T-helper 17 cell (primary cell): ENCODE measurements at regions not wholly inside any gene's neighbourhood (a gene's known extent, or its start where the extent isn't known, plus 50 kb on each side); places are given as distances from the start of the nearest gene placed in this dataset.
"Not testable (repeated sequence)": the region's sequence is repeated elsewhere in the genome, so short reads cannot be mapped to it uniquely, and the experiment has no call there.

Source experiments
- ATAC-seq: fragments of 150-1000 bp; cut with Tn5 transposase; 2 replicates; pipeline ENCODE4 v1.10.0; 2021; ENCODE audit warnings: mild to moderate bottlenecking, moderate library complexity
- DNase-seq, 3 donors: peaks; one replicate each; pipeline versions ENCODE4 v3.0.0 to v3.0.0-alpha.2; 2020 to 2021
- H3K9me3 ChIP-seq: one replicate; pipeline ENCODE4 v1.7.0; 2013; ENCODE audit warnings: low read length, mild to moderate bottlenecking; ENCODE audit not compliant: control insufficient read depth, poor library complexity, severe bottlenecking
- H3K27ac Mint-ChIP-seq: one replicate; pipeline ENCODE4 v1.8.0; 2022; ENCODE audit warnings: mild to moderate bottlenecking, moderate library complexity, mixed read lengths
- H3K27me3 Mint-ChIP-seq: one replicate; pipeline ENCODE4 v1.8.0; 2022; ENCODE audit warnings: mixed read lengths
- H3K36me3 Mint-ChIP-seq: one replicate; pipeline ENCODE4 v1.8.0; 2022; ENCODE audit warnings: low read depth, mixed read lengths
- H3K4me1 Mint-ChIP-seq: one replicate; pipeline ENCODE4 v1.8.0; 2022; ENCODE audit warnings: mild to moderate bottlenecking, mixed read lengths
- H3K4me3 Mint-ChIP-seq: one replicate; pipeline ENCODE4 v1.8.0; 2022; ENCODE audit warnings: mild to moderate bottlenecking, moderate library complexity, mixed read lengths

DNA sequence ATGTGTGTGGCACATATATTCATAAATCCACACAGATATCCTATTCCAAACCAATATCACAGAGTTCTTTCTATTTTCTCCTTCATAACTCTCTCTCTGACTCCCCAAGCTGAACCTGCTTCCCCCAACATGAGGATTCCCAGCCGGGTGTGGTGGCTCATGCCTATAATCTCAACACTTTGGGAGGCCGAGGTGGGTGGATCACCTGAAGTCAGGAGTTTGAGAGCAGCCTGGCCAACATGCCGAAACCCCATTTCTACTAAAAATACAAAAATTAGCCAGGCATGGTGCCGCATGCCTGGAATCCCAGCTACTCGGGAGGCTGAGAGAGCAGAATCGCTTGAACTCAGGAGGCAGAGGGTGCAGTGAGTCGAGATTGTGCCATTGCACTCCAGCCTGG, 86.3 kb upstream of the GLI2 start:
- not testable (repeated sequence) for H3K9me3 ChIP-seq, H3K27ac Mint-ChIP-seq, H3K36me3 Mint-ChIP-seq, H3K4me3 Mint-ChIP-seq, H3K4me1 Mint-ChIP-seq, ATAC-seq, H3K27me3 Mint-ChIP-seq, DNase-seq

DNA sequence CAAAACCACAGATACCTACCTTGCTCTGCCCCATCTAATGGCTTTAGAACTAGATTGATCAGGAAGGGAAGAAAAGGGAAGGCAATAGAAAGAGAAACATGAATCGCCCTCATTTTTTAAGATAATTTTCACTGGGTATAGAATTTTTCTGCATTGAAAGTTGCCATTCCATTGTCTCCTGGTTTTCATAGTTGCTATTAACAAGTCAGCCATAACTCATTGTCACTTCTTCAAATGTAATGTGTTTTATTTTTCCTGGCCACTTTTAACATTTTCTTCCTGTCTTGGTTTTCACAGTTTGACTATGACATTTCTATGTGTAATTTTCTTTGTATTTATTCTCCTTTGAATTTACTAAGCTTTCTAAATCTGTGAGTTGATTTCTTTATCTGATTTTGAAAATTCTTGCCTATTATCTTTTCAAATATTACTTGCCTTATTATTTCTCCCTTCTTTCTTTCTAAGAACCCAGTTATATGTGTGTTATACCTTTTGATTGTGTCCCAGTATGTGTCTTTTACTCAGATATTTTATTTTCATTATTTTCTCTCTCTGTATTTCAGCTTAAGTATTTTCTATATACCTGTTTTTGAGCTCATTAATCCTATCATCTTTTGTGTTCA, 85.5 kb upstream of the GLI2 start:
- no peaks in the 10 kb centered on the region for H3K4me1 Mint-ChIP-seq
- DNase-seq (no peak), ATAC-seq (no peak)
- no peak overlapping the region for H3K4me3 Mint-ChIP-seq
- H3K27me3 Mint-ChIP-seq = peaks cover 7% of the 10 kb centered on the region
- H3K27ac Mint-ChIP-seq = no peak overlapping the region
- H3K9me3 ChIP-seq = no peaks in the 10 kb centered on the region
- peaks cover 2% of the 10 kb centered on the region for H3K36me3 Mint-ChIP-seq

DNA sequence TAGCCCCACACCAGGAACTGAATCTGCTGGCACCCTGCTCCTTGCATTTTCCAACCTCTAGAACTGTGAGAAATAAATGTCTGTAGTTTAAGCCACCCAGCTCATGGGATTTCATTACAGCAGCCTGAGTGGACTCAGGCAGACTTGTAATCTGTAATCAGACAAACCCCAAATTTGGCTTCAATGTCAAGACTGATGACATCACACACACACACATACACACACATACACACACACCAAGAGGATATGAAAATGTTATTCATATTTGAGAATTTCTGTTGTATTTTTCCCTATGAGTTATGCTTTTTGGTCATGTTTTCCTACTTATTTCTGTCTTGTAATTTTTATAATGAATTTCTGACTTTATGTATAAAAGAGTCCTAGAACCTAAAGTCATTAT, 83.8 kb upstream of the GLI2 start:
- Mint-ChIP-seq H3K27ac (no peak overlapping the region), H3K27me3 (peaks cover 21% of the 10 kb centered on the region), H3K4me1 (no peaks in the 10 kb centered on the region), H3K36me3 (peaks cover 2% of the 10 kb centered on the region), H3K4me3 (no peak overlapping the region)
- ATAC-seq (no peak), DNase-seq (no peak)
- H3K9me3 ChIP-seq = no peaks in the 10 kb centered on the region

DNA sequence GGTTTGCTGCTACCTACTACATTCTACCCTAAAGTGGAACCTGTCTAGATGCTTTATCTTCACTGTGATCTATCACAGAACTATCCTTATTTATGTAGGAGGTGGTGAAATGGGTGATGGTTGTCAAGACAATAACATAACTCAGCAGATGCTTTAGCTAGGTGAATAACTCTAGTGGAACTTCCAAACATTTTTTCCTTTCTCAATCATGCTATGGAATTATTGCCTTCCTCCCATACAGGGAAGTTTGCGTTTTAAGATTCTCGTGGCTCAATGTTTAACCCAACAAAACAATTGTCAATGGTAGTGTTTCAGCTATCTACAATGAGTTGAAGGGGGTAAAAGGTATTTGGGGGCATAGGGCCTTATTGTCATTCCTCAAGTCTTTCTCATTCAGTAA, 82.6 kb upstream of the GLI2 start:
- H3K36me3 Mint-ChIP-seq = peaks cover 2% of the 10 kb centered on the region
- H3K27ac Mint-ChIP-seq = no peak overlapping the region
- DNase-seq (no peak), ATAC-seq (no peak)
- H3K4me1 Mint-ChIP-seq = no peaks in the 10 kb centered on the region
- H3K4me3 Mint-ChIP-seq = no peak overlapping the region
- no peaks in the 10 kb centered on the region for H3K9me3 ChIP-seq
- peaks cover 28% of the 10 kb centered on the region for H3K27me3 Mint-ChIP-seq

DNA sequence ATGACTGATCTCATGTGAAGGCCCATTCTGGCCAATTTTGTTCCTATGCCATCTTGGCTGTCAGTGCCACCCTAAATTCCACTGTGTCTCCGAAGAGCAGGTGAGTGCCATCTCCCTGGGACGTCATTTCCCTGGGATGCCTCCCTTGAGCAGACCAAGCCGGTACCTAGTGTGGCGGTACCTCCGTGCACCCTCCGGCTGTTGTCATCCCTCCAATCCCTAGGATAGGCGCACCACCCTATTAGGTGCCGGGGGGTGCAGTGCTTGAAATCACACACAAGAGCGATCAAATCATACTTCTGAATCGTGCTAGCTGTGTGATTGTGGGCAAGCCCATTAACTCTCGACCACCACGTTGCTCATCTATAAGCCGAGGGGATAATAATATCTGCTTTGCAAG, 81.8 kb upstream of the GLI2 start:
- H3K36me3 Mint-ChIP-seq = peaks cover 2% of the 10 kb centered on the region

DNA sequence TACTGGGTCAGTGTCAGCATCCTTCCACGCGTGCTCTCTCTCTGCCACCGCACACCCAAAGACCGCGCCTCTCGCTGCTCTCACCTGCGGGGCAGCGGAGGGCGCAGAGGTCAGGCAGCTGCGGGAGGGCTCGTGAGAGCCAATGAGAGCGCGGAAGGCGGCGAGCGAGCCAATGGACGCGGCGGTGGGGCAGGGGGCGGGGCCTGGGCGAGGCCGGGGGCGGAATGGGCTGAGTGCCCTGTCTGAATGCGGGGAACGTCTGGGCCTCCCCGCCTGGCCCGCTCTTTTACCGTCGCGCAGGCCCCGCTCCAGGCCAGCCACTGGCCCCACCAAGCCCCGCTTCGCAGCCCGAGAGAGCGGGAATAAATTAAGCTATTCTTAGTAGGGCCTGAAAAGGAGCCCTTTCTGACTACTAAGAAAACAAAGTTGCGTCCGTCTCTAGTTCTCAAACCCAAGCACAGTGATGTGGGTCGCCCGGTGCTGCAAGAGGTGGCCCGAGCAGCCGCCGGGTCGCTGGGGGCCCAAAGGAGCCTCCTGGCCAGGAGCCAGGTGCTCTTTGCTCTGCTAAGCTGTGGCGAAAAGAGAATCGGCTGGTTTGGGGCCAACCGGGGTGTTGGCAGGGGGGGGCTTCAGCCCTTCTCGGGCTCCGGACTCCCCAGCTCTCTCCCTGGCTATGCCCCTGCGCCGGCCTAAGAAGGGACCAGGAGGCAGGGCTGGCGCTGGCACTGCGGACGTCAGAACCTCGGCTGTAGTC, 81.1 kb upstream of the GLI2 start:
- Mint-ChIP-seq H3K4me1 (no peaks in the 10 kb centered on the region), H3K36me3 (peaks cover 2% of the 10 kb centered on the region), H3K4me3 (no peak overlapping the region), H3K27me3 (peaks cover 39% of the 10 kb centered on the region), H3K27ac (no peak overlapping the region)
- no peaks in the 10 kb centered on the region for H3K9me3 ChIP-seq
- ATAC-seq (no peak), DNase-seq (no peak)

More for the DNA sequence above, 81.8 kb upstream of the GLI2 start:
- no peak overlapping the region for H3K4me3 Mint-ChIP-seq
- no peaks in the 10 kb centered on the region for H3K4me1 Mint-ChIP-seq
- no peak overlapping the region for H3K27ac Mint-ChIP-seq
- H3K9me3 ChIP-seq = no peaks in the 10 kb centered on the region
- H3K27me3 Mint-ChIP-seq = peaks cover 32% of the 10 kb centered on the region
- DNase-seq (no peak), ATAC-seq (no peak)

DNA sequence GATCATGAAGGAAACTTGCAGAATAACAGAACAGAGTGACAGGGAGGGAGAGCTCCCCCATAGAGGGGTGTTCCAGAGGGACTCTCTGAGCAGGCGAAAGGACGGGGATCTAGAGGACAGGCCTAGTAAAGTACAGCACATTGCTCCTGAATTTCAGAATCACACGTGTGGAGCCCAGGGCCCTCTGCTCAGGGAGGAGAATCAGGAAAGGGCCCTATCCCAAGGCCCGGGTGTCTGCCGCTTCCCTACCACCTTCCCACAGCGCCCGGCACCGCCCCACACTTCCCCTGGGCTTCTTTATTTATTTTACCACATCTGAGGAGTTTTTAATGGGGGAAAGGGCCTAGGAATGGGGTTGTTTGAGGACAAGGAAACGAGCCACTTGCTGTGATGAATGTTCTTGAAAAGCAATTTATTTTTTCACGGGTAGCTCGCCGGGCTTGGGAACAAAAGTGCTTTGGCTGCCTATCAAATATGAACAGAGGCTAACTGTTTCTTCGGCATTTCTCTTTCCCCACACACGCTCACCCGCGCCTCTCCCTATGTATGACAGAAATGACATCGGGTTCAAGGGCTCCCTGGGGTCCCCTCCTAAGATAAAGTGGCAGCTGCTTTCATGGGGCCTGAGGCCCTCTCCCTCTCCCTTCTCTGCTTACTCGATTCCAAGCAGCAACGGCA, 79.3 kb upstream of the GLI2 start:
- Mint-ChIP-seq H3K27me3 (peaks cover 47% of the 10 kb centered on the region), H3K4me1 (no peaks in the 10 kb centered on the region), H3K36me3 (peaks cover 2% of the 10 kb centered on the region), H3K27ac (no peak overlapping the region), H3K4me3 (no peak overlapping the region)
- no peaks in the 10 kb centered on the region for H3K9me3 ChIP-seq
- no peak for ATAC-seq
- no peak for DNase-seq

DNA sequence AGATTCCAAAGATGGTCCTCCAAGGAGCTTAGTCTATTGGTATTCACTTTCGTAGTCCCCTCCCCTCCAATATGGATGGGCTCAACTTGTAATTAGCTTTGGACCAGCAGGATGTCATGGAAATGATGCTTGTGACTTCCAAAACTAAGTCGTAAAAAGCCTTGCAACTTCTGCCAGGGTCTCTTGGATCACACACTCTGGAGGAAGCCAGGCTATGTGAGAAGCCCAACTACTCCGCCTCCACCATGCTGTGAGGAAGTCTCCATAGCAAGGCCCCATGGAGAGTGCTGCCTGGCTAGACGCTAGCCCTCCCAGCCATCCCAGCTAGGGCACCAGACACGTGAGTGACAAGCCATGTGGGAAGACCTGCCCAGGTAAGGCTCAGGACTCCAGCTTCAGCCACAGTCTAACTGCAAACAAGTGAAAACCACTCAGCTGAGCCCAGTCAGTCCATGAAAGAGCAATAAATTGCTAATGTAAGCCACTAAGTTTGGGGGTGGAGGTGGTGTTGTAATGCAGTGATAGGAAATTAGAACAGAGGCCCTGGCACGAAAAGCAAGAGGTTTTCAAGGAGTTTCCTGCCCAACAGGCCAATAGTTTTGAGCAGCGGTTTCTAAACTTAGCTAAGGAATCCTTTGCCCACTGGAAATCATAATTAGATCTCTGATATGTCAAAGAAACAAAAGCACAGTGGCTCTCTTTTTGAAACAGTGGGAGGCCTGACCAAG, 77.5 kb upstream of the GLI2 start:
- Mint-ChIP-seq H3K27ac (no peak overlapping the region), H3K4me1 (no peaks in the 10 kb centered on the region), H3K4me3 (no peak overlapping the region), H3K36me3 (peaks cover 2% of the 10 kb centered on the region), H3K27me3 (peaks cover 47% of the 10 kb centered on the region)
- DNase-seq (no peak), ATAC-seq (no peak)
- H3K9me3 ChIP-seq = no peaks in the 10 kb centered on the region

DNA sequence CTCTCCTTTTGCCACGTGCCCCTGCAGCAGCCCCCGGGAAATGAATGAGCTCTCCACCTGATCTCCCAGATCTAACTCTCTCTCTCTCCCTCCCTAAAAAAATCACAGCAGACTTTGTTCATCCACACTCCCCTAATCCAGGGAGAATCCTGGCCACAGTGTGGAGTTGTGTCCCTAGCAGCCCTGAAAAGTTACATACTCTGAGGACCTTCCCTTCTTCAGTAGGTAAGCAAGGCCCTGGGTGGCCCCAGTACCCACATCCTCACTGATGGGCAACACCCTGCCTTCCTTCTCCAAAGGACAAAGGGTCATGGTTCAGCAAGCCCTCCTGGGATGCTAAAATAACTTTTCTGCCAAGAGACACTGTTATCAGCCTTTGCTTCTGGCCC, 76.9 kb upstream of the GLI2 start:
- H3K36me3 Mint-ChIP-seq = peaks cover 2% of the 10 kb centered on the region
- H3K4me1 Mint-ChIP-seq = no peaks in the 10 kb centered on the region
- H3K27me3 Mint-ChIP-seq = peaks cover 46% of the 10 kb centered on the region
- DNase-seq (no peak), ATAC-seq (no peak)
- no peak overlapping the region for H3K4me3 Mint-ChIP-seq
- no peak overlapping the region for H3K27ac Mint-ChIP-seq
- no peaks in the 10 kb centered on the region for H3K9me3 ChIP-seq

DNA sequence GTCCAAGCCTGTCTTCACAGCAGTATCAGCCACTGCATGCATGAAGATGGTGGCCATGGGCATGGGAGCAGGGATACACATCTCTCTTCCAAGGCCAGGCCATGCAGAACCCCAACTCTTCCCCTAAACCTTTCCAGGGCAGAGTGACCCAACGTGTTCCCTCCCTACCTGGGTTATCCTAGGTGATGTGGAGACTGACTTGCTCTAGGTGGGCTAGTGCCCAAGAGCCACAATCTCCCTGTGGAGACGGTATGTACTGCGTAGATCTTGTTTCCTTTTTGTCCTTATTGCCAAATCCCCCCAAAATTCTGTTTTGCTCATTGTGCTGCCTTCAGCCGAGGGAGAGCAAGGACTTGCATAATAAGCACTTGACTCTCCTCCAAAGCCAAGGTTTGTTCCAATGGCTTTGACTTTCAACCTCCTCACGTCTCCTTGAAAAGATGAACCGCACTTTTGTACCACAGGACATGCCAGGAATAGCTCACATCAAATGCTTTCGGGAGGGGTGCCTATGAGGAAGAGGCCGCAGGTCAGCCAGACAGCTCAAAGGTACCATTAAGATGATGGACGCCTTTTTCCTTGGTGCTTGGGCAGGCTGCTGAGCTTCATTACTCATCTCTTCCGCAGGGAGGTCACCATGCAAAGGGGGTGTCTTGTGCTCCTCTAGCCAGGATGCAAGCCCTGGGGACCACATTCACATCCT, 76.2 kb upstream of the GLI2 start:
- no peaks in the 10 kb centered on the region for H3K4me1 Mint-ChIP-seq
- peaks cover 2% of the 10 kb centered on the region for H3K36me3 Mint-ChIP-seq
- no peak for DNase-seq
- ATAC-seq = no peak
- H3K27me3 Mint-ChIP-seq = peaks cover 43% of the 10 kb centered on the region
- H3K4me3 Mint-ChIP-seq = no peak overlapping the region
- H3K9me3 ChIP-seq = no peaks in the 10 kb centered on the region
- no peak overlapping the region for H3K27ac Mint-ChIP-seq

DNA sequence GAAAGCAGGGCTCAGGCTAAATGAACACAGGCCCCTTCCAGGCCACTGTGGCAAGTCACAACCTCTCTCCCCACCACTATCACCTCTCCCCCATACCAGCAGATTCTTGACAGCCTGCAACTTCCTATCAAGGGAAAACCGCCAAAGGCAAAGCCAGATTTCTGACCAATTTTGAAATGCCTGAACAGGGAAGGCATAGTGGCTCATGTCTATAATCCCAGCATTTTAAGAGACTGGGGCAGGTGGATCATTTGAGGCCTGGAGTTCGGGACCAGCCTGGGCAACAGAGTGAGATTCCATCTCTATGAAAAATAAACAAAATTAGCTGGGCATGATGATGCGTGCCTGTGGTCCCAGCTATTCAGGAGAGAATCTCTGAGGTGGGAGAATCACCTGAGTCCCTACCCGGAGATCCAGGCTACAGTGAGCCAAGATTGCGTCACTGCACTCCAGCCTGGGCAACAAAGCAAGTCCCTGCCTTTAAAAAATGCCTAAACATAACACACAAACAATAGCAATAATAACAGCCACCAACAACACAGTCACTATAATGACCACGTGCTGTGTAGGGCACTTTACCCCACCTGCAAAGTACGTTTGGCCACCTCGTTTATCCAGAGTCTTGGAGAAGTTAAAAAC, 75.5 kb upstream of the GLI2 start:
- Mint-ChIP-seq H3K27ac (no peak overlapping the region), H3K4me1 (no peaks in the 10 kb centered on the region), H3K27me3 (peaks cover 40% of the 10 kb centered on the region), H3K36me3 (peaks cover under 1% of the 10 kb centered on the region), H3K4me3 (no peak overlapping the region)
- DNase-seq (no peak), ATAC-seq (no peak)
- no peaks in the 10 kb centered on the region for H3K9me3 ChIP-seq

DNA sequence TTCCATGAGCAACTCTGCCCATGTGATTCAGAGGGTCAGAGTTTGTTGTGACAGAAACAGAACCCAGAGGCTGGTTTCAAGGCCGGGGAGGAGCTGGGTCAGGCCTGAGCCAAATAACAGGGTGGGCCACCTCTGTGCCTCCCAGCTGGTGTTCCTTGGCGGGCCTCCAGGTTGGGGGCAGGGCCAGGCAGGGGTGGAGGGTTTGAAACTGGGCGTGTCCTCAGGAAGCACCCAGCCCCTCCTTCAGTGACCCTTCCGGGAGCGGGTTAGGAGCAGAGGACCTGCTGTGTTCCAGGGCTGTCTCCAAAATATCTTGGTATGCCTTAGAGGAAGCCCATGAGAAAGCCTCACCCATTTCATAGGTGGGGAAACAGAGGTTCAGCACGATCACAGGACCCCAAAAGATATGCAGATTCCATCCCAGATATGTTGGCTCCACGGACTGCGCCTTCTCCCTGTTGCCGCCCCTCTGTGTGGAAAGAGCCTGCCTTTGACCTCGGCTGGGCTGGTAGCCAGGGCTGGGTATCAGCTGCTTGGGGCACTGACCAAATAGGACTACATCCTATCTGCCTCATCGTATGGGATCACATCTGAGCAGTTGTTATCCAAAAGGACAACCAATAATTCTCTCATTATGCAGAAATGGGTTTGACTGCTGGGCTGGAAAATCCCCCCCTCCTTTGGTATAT, 74.8 kb upstream of the GLI2 start:
- Mint-ChIP-seq H3K4me3 (no peak overlapping the region), H3K27ac (no peak overlapping the region), H3K36me3 (no peaks in the 10 kb centered on the region), H3K4me1 (no peaks in the 10 kb centered on the region), H3K27me3 (peaks cover 33% of the 10 kb centered on the region)
- H3K9me3 ChIP-seq = no peaks in the 10 kb centered on the region
- no peak for ATAC-seq
- DNase-seq = no peak
